Adrenal gland (tissue), 5 donors: ENCODE measurements at regions not wholly inside any gene's neighbourhood (a gene's known extent, or its start where the extent isn't known, plus 50 kb on each side); places are given as distances from the start of the nearest gene placed in this dataset.

ENCODE experiments used
- POLR2A ChIP-seq, 2 donors: fragments of 450-650 bp; IDR thresholded peaks; one replicate each; pipeline ENCODE4 v1.6.1; 2017; ENCODE audit warnings: antibody characterized with exemption in 2 of 2, mild to moderate bottlenecking in 2 of 2, moderate library complexity in 1 of 2
- TF ChIP-seq, protein P1 (sequence below), 6 experiments: fragments of 450-650 bp in 4 of 6; fragments of 200-600 bp in 2 of 6; sonication (generic) in 1 of 6; IDR thresholded peaks; 1 replicate in 5 of 6; 2 replicates in 1 of 6; pipeline versions ENCODE4 v1.5.1 to v1.8.0; 2016 to 2021; ENCODE audit warnings: antibody characterized with exemption in 6 of 6, mild to moderate bottlenecking in 2 of 6, moderate library complexity in 1 of 6
- donor health status: DM: no; HTN: no; CAD: no.

DNA sequence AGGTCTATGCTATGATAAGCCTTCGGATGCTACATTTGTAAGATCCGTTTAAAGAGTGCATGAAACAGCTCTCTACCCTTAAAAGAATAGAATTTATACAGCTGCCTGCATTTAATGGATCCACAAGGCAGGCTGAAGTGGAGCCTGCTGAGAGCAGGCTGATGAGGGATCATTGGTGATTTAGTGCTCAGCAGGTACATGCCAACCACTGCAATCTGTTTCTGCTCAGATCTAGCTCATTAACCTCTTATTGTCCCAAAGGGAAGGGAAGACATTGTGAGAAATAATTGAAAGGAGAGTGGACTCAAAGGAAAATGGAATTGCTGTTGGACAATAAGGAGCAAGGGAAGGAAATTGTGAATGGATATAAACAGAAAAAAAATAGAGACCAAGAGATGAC lies 822.6 kb downstream of the TRIB2 start:
- TF ChIP-seq, protein P1, sequence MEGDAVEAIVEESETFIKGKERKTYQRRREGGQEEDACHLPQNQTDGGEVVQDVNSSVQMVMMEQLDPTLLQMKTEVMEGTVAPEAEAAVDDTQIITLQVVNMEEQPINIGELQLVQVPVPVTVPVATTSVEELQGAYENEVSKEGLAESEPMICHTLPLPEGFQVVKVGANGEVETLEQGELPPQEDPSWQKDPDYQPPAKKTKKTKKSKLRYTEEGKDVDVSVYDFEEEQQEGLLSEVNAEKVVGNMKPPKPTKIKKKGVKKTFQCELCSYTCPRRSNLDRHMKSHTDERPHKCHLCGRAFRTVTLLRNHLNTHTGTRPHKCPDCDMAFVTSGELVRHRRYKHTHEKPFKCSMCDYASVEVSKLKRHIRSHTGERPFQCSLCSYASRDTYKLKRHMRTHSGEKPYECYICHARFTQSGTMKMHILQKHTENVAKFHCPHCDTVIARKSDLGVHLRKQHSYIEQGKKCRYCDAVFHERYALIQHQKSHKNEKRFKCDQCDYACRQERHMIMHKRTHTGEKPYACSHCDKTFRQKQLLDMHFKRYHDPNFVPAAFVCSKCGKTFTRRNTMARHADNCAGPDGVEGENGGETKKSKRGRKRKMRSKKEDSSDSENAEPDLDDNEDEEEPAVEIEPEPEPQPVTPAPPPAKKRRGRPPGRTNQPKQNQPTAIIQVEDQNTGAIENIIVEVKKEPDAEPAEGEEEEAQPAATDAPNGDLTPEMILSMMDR (IDR thresholded peaks at IDR 0.05): no peak
- TF ChIP-seq POLR2A (IDR thresholded peaks at IDR 0.05): no peak
